ENCODE measurements at regions not wholly inside any gene's neighbourhood (a gene's known extent, or its start where the extent isn't known, plus 50 kb on each side); places are given as distances from the start of the nearest gene placed in this dataset.
A peak's percentile ranks its signal among the peaks of the same experiment; 100 is the strongest.

DNA sequence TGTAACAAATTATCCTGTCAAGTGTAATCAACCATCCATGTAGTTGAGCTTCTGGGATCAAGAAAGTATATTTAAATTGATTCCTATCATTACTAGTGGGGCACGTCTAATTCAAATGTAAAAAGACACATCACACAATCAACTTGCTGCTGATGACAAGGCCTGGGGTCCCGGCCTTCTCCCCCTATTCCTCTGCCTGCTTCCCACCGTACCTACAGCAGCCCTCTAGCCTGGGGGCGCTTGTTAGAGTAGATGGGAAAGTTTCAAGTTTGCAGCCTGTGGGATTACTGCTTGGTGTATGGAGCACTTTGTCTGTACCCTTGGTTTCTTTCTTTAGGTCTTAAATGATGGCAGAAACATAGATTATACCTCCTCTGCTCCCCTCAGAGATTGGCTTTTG is 333.3 kb upstream of the KYNU start:
- H3K4me3 ChIP-seq (replicated peaks in 1 of 4; ENCODE audit: control extremely low read depth in 1 of 4, insufficient read depth in 1 of 4, low read depth in 3 of 4, low read length in 4 of 4) = no peak overlapping the region
- H2AFZ ChIP-seq (ENCODE audit: low read length) = no peak overlapping the region
- DNase-seq (ENCODE audit: low read depth in 2 of 2) = no peak
- no peak overlapping the region for H3K4me2 ChIP-seq (ENCODE audit: extremely low read depth, insufficient read depth, low read length)
- no peaks in the 10 kb centered on the region for H3K9me3 ChIP-seq (ENCODE audit: control insufficient read depth, insufficient read depth, low read depth, low read length)
- H3K4me1 ChIP-seq (ENCODE audit: control insufficient read depth, extremely low read depth, insufficient read depth, low read length) = no peaks in the 10 kb centered on the region
- no peaks in the 10 kb centered on the region for H4K20me1 ChIP-seq (ENCODE audit: control insufficient read depth, extremely low read depth, insufficient read depth, low read length)
- H3K9ac ChIP-seq (ENCODE audit: insufficient read depth, low read length) = no peak overlapping the region
- H3K27ac ChIP-seq (ENCODE audit: insufficient read depth, low read length) = no peak overlapping the region
- no peak for TF ChIP-seq EZH2 (IDR thresholded peaks at IDR 0.05; ENCODE audit: low read length, missing control alignments)
- TF ChIP-seq, protein P1, sequence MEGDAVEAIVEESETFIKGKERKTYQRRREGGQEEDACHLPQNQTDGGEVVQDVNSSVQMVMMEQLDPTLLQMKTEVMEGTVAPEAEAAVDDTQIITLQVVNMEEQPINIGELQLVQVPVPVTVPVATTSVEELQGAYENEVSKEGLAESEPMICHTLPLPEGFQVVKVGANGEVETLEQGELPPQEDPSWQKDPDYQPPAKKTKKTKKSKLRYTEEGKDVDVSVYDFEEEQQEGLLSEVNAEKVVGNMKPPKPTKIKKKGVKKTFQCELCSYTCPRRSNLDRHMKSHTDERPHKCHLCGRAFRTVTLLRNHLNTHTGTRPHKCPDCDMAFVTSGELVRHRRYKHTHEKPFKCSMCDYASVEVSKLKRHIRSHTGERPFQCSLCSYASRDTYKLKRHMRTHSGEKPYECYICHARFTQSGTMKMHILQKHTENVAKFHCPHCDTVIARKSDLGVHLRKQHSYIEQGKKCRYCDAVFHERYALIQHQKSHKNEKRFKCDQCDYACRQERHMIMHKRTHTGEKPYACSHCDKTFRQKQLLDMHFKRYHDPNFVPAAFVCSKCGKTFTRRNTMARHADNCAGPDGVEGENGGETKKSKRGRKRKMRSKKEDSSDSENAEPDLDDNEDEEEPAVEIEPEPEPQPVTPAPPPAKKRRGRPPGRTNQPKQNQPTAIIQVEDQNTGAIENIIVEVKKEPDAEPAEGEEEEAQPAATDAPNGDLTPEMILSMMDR (conservative IDR thresholded peaks at IDR 0.05 in 1 of 2, IDR thresholded peaks at IDR 0.05 in 1 of 2; ENCODE audit: low read depth in 1 of 2, low read length in 2 of 2) = no peak
- H3K27me3 ChIP-seq (ENCODE audit: control insufficient read depth, insufficient read depth, low read length) = no peaks in the 10 kb centered on the region
- no peaks in the 10 kb centered on the region for H3K36me3 ChIP-seq (ENCODE audit: control insufficient read depth, insufficient read depth, low read length)
- no peaks in the 10 kb centered on the region for H3K79me2 ChIP-seq (ENCODE audit: control insufficient read depth, insufficient read depth, low read length)

DNA sequence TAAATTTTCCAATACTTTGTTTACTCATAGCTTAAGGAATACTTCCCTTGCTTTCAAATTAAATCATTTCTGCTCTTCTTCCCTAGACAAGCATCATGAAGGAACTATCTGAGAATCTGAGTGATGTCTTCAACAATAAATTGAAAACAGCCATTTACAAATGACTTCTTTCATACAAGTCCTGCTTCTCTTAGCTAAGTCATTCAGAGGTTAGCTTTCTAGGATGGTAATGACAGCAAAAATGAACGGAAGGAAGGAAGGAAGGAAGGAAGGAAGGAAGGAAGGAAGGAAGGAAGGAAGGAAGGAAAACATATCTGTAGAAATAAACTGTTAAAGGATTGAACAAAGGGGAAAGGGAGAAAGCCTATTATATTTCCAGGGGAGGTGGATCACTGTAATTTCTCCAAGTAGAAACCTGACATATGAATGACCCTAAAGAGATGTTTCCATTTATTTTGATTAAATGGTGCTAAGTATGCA is 335.0 kb upstream of the KYNU start:
- no peak overlapping the region for H3K4me3 ChIP-seq (replicated peaks in 1 of 4; ENCODE audit: control extremely low read depth in 1 of 4, insufficient read depth in 1 of 4, low read depth in 3 of 4, low read length in 4 of 4)
- no peaks in the 10 kb centered on the region for H3K9me3 ChIP-seq (ENCODE audit: control insufficient read depth, insufficient read depth, low read depth, low read length)
- H3K36me3 ChIP-seq (ENCODE audit: control insufficient read depth, insufficient read depth, low read length) = no peaks in the 10 kb centered on the region
- no peaks in the 10 kb centered on the region for H3K27me3 ChIP-seq (ENCODE audit: control insufficient read depth, insufficient read depth, low read length)
- no peak for DNase-seq (ENCODE audit: low read depth in 2 of 2)
- no peak overlapping the region for H3K9ac ChIP-seq (ENCODE audit: insufficient read depth, low read length)
- TF ChIP-seq EZH2 (IDR thresholded peaks at IDR 0.05; ENCODE audit: low read length, missing control alignments) = no peak
- TF ChIP-seq, protein P1 (conservative IDR thresholded peaks at IDR 0.05 in 1 of 2, IDR thresholded peaks at IDR 0.05 in 1 of 2; ENCODE audit: low read depth in 1 of 2, low read length in 2 of 2) = no peak
- no peaks in the 10 kb centered on the region for H4K20me1 ChIP-seq (ENCODE audit: control insufficient read depth, extremely low read depth, insufficient read depth, low read length)
- no peak overlapping the region for H2AFZ ChIP-seq (ENCODE audit: low read length)
- H3K27ac ChIP-seq (ENCODE audit: insufficient read depth, low read length) = no peak overlapping the region
- H3K4me2 ChIP-seq (ENCODE audit: extremely low read depth, insufficient read depth, low read length) = no peak overlapping the region
- H3K79me2 ChIP-seq (ENCODE audit: control insufficient read depth, insufficient read depth, low read length) = no peaks in the 10 kb centered on the region
- H3K4me1 ChIP-seq (ENCODE audit: control insufficient read depth, extremely low read depth, insufficient read depth, low read length) = no peaks in the 10 kb centered on the region

DNA sequence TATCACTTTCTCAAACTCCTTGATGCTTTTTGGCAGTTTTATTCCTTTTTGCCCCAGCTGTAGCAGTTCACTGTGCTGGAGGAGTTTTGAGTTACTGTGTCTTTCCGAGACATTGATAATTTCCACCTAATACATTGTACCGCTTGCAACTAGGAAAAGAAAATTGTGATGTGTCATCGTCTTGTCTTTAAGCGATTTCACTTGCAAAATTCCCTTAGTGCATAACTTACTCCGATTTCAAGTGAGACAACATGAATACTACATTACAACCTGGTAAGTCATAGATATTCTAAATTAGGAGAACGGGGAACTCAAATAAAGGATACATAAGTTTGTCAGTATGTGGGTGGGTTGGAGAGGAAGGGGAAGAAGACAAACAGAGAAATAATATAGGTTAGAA is 340.5 kb upstream of the KYNU start:
- H3K4me3 ChIP-seq (replicated peaks in 1 of 4; ENCODE audit: control extremely low read depth in 1 of 4, insufficient read depth in 1 of 4, low read depth in 3 of 4, low read length in 4 of 4) = no peak overlapping the region
- H3K9ac ChIP-seq (ENCODE audit: insufficient read depth, low read length) = no peak overlapping the region
- no peaks in the 10 kb centered on the region for H3K36me3 ChIP-seq (ENCODE audit: control insufficient read depth, insufficient read depth, low read length)
- H2AFZ ChIP-seq (ENCODE audit: low read length) = no peak overlapping the region
- no peaks in the 10 kb centered on the region for H3K79me2 ChIP-seq (ENCODE audit: control insufficient read depth, insufficient read depth, low read length)
- no peak overlapping the region for H3K4me2 ChIP-seq (ENCODE audit: extremely low read depth, insufficient read depth, low read length)
- H3K9me3 ChIP-seq (ENCODE audit: control insufficient read depth, insufficient read depth, low read depth, low read length) = no peaks in the 10 kb centered on the region
- H3K27ac ChIP-seq (ENCODE audit: insufficient read depth, low read length) = no peak overlapping the region
- H3K4me1 ChIP-seq (ENCODE audit: control insufficient read depth, extremely low read depth, insufficient read depth, low read length) = no peaks in the 10 kb centered on the region
- TF ChIP-seq EZH2 (IDR thresholded peaks at IDR 0.05; ENCODE audit: low read length, missing control alignments) = no peak
- TF ChIP-seq, protein P1 (conservative IDR thresholded peaks at IDR 0.05 in 1 of 2, IDR thresholded peaks at IDR 0.05 in 1 of 2; ENCODE audit: low read depth in 1 of 2, low read length in 2 of 2) = no peak
- DNase-seq (ENCODE audit: low read depth in 2 of 2) = peak in 1 of 2 donors; percentile 63
- H4K20me1 ChIP-seq (ENCODE audit: control insufficient read depth, extremely low read depth, insufficient read depth, low read length) = no peaks in the 10 kb centered on the region
- H3K27me3 ChIP-seq (ENCODE audit: control insufficient read depth, insufficient read depth, low read length) = no peaks in the 10 kb centered on the region
